Stimulated activated naive CD4-positive, alpha-beta T cell (primary cell): ENCODE measurements at regions not wholly inside any gene's neighbourhood (a gene's known extent, or its start where the extent isn't known, plus 50 kb on each side); places are given as distances from the start of the nearest gene placed in this dataset.
"Not testable (repeated sequence)": the region's sequence is repeated elsewhere in the genome, so short reads cannot be mapped to it uniquely, and the experiment has no call there.

Source experiments
- DNase-seq, 6 experiments: peaks; one replicate each; lab custom pipeline; 2025; lab: John Stamatoyannopoulos, UW

GRCh38 chr12:105423237-105423636, 92.7 kb downstream of the C12orf75 start:
- DNase-seq: no peak

GRCh38 chr12:105423921-105424320, 93.4 kb downstream of the C12orf75 start:
- no peak for DNase-seq

GRCh38 chr12:105425254-105426174, 95.0 kb downstream of the C12orf75 start:
- DNase-seq: no peak

GRCh38 chr12:105426766-105427165, 96.3 kb downstream of the C12orf75 start:
- no peak for DNase-seq

- DNase-seq: no peak
Measured at GRCh38 chr12:105427883-105428282, 97.4 kb downstream of the C12orf75 start.

GRCh38 chr12:105428793-105429395, 98.4 kb downstream of the C12orf75 start:
- no peak for DNase-seq

- no peak for DNase-seq
Measured at GRCh38 chr12:105429511-105429910, 99.0 kb downstream of the C12orf75 start.

GRCh38 chr12:105431537-105432100, 101.1 kb downstream of the C12orf75 start:
- no peak for DNase-seq

- no peak for DNase-seq
Measured at GRCh38 chr12:105433804-105434203, 103.3 kb downstream of the C12orf75 start.

GRCh38 chr12:105436636-105437035, 106.1 kb downstream of the C12orf75 start:
- DNase-seq: no peak

- DNase-seq: no peak
Measured at GRCh38 chr12:105440037-105440664, 109.7 kb downstream of the C12orf75 start.

GRCh38 chr12:105443802-105444652, 113.5 kb downstream of the C12orf75 start:
- DNase-seq: no peak

GRCh38 chr12:105444653-105445102, 114.2 kb downstream of the C12orf75 start:
- DNase-seq: no peak

- no peak for DNase-seq
Measured at GRCh38 chr12:105445249-105445648, 114.8 kb downstream of the C12orf75 start.

GRCh38 chr12:105445649-105446048, 115.2 kb downstream of the C12orf75 start:
- no peak for DNase-seq

- not testable (repeated sequence) for DNase-seq
Measured at GRCh38 chr12:105446460-105446859, 116.0 kb downstream of the C12orf75 start.

GRCh38 chr12:105449431-105449830, 118.9 kb downstream of the C12orf75 start:
- no peak for DNase-seq

GRCh38 chr12:105451211-105451610, 120.7 kb downstream of the C12orf75 start:
- no peak for DNase-seq

GRCh38 chr12:105451798-105452197, 121.3 kb downstream of the C12orf75 start:
- DNase-seq: no peak

- DNase-seq: no peak
Measured at GRCh38 chr12:105453316-105453715, 122.8 kb downstream of the C12orf75 start.

GRCh38 chr12:105454688-105455087, 124.2 kb downstream of the C12orf75 start:
- no peak for DNase-seq
